ENCODE measurements at regions not wholly inside any gene's neighbourhood (a gene's known extent, or its start where the extent isn't known, plus 50 kb on each side); places are given as distances from the start of the nearest gene placed in this dataset.

DNA sequence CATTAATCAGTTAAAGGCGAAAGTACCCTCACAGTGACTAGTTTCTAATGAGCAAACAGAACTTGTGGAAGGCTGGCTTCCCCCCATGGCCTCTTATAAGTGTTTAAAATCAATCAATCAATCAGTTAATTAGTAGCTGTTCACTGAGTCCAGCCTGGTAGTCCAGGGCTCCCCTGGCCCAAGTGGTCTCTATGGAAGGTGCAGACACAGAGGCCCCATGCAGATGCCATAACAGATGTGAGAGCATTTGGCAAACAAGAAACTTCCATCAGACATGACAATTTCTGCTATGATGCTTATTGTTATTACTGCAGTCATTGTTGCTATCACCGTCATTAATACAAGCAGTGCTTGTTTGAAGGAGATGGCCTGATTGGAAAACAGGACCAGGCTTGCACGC is 179.0 kb upstream of the TSHZ3 start:
- ATAC-seq, result no peak
- no peak for TF ChIP-seq ZNF70 (CRISPR knock-in tag; IDR thresholded peaks at IDR 0.05)
- TF ChIP-seq RARB (CRISPR knock-in tag; IDR thresholded peaks at IDR 0.05), result no peak
- TF ChIP-seq SNAI2 (CRISPR knock-in tag; IDR thresholded peaks at IDR 0.05), result no peak
- TF ChIP-seq BACH2 (CRISPR knock-in tag; IDR thresholded peaks at IDR 0.05; ENCODE audit: borderline replicate concordance), result no peak
- no peak for TF ChIP-seq ZC3H10 (CRISPR knock-in tag; IDR thresholded peaks at IDR 0.05)
- TF ChIP-seq PPARA (CRISPR knock-in tag; IDR thresholded peaks at IDR 0.05; ENCODE audit: borderline replicate concordance), result no peak
- TF ChIP-seq, protein P1, sequence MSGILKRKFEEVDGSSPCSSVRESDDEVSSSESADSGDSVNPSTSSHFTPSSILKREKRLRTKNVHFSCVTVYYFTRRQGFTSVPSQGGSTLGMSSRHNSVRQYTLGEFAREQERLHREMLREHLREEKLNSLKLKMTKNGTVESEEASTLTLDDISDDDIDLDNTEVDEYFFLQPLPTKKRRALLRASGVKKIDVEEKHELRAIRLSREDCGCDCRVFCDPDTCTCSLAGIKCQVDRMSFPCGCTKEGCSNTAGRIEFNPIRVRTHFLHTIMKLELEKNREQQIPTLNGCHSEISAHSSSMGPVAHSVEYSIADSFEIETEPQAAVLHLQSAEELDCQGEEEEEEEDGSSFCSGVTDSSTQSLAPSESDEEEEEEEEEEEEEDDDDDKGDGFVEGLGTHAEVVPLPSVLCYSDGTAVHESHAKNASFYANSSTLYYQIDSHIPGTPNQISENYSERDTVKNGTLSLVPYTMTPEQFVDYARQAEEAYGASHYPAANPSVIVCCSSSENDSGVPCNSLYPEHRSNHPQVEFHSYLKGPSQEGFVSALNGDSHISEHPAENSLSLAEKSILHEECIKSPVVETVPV (CRISPR knock-in tag; IDR thresholded peaks at IDR 0.05), result no peak
- TF ChIP-seq, protein P2, sequence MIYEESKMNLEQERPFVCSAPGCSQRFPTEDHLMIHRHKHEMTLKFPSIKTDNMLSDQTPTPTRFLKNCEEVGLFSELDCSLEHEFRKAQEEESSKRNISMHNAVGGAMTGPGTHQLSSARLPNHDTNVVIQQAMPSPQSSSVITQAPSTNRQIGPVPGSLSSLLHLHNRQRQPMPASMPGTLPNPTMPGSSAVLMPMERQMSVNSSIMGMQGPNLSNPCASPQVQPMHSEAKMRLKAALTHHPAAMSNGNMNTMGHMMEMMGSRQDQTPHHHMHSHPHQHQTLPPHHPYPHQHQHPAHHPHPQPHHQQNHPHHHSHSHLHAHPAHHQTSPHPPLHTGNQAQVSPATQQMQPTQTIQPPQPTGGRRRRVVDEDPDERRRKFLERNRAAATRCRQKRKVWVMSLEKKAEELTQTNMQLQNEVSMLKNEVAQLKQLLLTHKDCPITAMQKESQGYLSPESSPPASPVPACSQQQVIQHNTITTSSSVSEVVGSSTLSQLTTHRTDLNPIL (CRISPR knock-in tag; IDR thresholded peaks at IDR 0.05; ENCODE audit: low read depth), result no peak
- TF ChIP-seq, protein P3, sequence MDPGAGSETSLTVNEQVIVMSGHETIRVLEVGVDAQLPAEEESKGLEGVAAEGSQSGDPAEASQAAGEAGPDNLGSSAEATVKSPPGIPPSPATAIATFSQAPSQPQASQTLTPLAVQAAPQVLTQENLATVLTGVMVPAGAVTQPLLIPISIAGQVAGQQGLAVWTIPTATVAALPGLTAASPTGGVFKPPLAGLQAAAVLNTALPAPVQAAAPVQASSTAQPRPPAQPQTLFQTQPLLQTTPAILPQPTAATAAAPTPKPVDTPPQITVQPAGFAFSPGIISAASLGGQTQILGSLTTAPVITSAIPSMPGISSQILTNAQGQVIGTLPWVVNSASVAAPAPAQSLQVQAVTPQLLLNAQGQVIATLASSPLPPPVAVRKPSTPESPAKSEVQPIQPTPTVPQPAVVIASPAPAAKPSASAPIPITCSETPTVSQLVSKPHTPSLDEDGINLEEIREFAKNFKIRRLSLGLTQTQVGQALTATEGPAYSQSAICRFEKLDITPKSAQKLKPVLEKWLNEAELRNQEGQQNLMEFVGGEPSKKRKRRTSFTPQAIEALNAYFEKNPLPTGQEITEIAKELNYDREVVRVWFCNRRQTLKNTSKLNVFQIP (CRISPR knock-in tag; IDR thresholded peaks at IDR 0.05; ENCODE audit: borderline replicate concordance, low read depth), result no peak
- no peak for TF ChIP-seq TCF4 (CRISPR knock-in tag; IDR thresholded peaks at IDR 0.05; ENCODE audit: borderline replicate concordance)
- TF ChIP-seq, protein P4, sequence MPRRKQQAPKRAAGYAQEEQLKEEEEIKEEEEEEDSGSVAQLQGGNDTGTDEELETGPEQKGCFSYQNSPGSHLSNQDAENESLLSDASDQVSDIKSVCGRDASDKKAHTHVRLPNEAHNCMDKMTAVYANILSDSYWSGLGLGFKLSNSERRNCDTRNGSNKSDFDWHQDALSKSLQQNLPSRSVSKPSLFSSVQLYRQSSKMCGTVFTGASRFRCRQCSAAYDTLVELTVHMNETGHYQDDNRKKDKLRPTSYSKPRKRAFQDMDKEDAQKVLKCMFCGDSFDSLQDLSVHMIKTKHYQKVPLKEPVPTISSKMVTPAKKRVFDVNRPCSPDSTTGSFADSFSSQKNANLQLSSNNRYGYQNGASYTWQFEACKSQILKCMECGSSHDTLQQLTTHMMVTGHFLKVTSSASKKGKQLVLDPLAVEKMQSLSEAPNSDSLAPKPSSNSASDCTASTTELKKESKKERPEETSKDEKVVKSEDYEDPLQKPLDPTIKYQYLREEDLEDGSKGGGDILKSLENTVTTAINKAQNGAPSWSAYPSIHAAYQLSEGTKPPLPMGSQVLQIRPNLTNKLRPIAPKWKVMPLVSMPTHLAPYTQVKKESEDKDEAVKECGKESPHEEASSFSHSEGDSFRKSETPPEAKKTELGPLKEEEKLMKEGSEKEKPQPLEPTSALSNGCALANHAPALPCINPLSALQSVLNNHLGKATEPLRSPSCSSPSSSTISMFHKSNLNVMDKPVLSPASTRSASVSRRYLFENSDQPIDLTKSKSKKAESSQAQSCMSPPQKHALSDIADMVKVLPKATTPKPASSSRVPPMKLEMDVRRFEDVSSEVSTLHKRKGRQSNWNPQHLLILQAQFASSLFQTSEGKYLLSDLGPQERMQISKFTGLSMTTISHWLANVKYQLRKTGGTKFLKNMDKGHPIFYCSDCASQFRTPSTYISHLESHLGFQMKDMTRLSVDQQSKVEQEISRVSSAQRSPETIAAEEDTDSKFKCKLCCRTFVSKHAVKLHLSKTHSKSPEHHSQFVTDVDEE (CRISPR knock-in tag; IDR thresholded peaks at IDR 0.05), result no peak
- TF ChIP-seq ZFP30 (CRISPR knock-in tag; IDR thresholded peaks at IDR 0.05), result no peak
- no peak for TF ChIP-seq ARNTL (CRISPR knock-in tag; IDR thresholded peaks at IDR 0.05; ENCODE audit: borderline replicate concordance, low read depth)
- no peak for TF ChIP-seq GLIS3 (CRISPR knock-in tag; IDR thresholded peaks at IDR 0.05)
- TF ChIP-seq CSDC2 (CRISPR knock-in tag; IDR thresholded peaks at IDR 0.05), result no peak
- TF ChIP-seq TOX (CRISPR knock-in tag; IDR thresholded peaks at IDR 0.05; ENCODE audit: borderline replicate concordance), result no peak
- TF ChIP-seq ZFP3 (CRISPR knock-in tag; IDR thresholded peaks at IDR 0.05), result no peak
- no peak for TF ChIP-seq ISL1 (CRISPR knock-in tag; IDR thresholded peaks at IDR 0.05)
- no peak for TF ChIP-seq ZNF8 (CRISPR knock-in tag; IDR thresholded peaks at IDR 0.05)

DNA sequence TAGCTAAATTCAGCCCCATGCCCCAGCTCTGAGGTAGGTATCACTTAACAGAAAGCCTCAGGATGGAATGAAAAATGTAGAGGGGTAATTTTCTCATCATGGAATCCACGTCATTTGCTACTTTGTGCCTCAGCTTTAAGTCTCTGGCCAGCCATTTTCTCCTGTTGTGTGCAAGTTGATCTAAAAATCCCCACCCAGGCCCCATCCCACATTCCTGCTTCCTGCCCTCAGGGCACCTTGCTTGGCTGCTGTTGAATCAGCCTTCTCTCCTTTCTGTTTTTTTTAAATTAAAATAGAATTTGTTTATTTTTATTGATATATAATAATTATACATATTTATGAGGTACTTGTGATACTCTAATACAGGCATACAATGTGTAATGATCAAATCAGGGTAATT is 179.9 kb upstream of the TSHZ3 start:
- TF ChIP-seq, protein P2 (CRISPR knock-in tag; IDR thresholded peaks at IDR 0.05; ENCODE audit: low read depth), result no peak
- TF ChIP-seq ZNF8 (CRISPR knock-in tag; IDR thresholded peaks at IDR 0.05) (no peak), ESRRG (CRISPR knock-in tag; IDR thresholded peaks at IDR 0.05) (no peak), ISL1 (CRISPR knock-in tag; IDR thresholded peaks at IDR 0.05) (no peak), ZNF565 (CRISPR knock-in tag; conservative IDR thresholded peaks at IDR 0.05; ENCODE audit: low read depth) (no peak), GLIS3 (CRISPR knock-in tag; IDR thresholded peaks at IDR 0.05) (no peak), SNAI2 (CRISPR knock-in tag; IDR thresholded peaks at IDR 0.05) (no peak), ZFP3 (CRISPR knock-in tag; IDR thresholded peaks at IDR 0.05) (no peak), CSDC2 (CRISPR knock-in tag; IDR thresholded peaks at IDR 0.05) (no peak), TOX (CRISPR knock-in tag; IDR thresholded peaks at IDR 0.05; ENCODE audit: borderline replicate concordance) (no peak), PPARA (CRISPR knock-in tag; IDR thresholded peaks at IDR 0.05; ENCODE audit: borderline replicate concordance) (no peak), ARNTL (CRISPR knock-in tag; IDR thresholded peaks at IDR 0.05; ENCODE audit: borderline replicate concordance, low read depth) (no peak), TCF4 (CRISPR knock-in tag; IDR thresholded peaks at IDR 0.05; ENCODE audit: borderline replicate concordance) (no peak), OSR1 (CRISPR knock-in tag; IDR thresholded peaks at IDR 0.05) (no peak)
- TF ChIP-seq, protein P5, sequence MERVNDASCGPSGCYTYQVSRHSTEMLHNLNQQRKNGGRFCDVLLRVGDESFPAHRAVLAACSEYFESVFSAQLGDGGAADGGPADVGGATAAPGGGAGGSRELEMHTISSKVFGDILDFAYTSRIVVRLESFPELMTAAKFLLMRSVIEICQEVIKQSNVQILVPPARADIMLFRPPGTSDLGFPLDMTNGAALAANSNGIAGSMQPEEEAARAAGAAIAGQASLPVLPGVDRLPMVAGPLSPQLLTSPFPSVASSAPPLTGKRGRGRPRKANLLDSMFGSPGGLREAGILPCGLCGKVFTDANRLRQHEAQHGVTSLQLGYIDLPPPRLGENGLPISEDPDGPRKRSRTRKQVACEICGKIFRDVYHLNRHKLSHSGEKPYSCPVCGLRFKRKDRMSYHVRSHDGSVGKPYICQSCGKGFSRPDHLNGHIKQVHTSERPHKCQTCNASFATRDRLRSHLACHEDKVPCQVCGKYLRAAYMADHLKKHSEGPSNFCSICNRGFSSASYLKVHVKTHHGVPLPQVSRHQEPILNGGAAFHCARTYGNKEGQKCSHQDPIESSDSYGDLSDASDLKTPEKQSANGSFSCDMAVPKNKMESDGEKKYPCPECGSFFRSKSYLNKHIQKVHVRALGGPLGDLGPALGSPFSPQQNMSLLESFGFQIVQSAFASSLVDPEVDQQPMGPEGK (CRISPR knock-in tag; IDR thresholded peaks at IDR 0.05; ENCODE audit: borderline replicate concordance), result no peak
- TF ChIP-seq, protein P4 (CRISPR knock-in tag; IDR thresholded peaks at IDR 0.05), result no peak
- TF ChIP-seq, protein P3 (CRISPR knock-in tag; IDR thresholded peaks at IDR 0.05; ENCODE audit: borderline replicate concordance, low read depth), result no peak
- no peak for ATAC-seq
